Spinal cord (tissue), 9 donors: ENCODE measurements at regions not wholly inside any gene's neighbourhood (a gene's known extent, or its start where the extent isn't known, plus 50 kb on each side); places are given as distances from the start of the nearest gene placed in this dataset.
A peak's percentile ranks its signal among the peaks of the same experiment; 100 is the strongest.

Experiments used
- DNase-seq, 6 donors: peaks; one replicate each; pipeline versions ENCODE4 v3.0.0 to v3.0.0-alpha.2; 2013 to 2015; ENCODE audit warnings: low spot score in 6 of 6, low read depth in 4 of 6
- H3K27ac ChIP-seq: one replicate; pipeline ENCODE4 v1.5.1; 2013; ENCODE audit warnings: low read depth, low read length, control low read depth
- H3K27me3 ChIP-seq: one replicate; pipeline ENCODE4 v1.6.1; 2013; ENCODE audit warnings: low read length; ENCODE audit not compliant: control insufficient read depth, insufficient read depth
- H3K36me3 ChIP-seq: one replicate; pipeline ENCODE4 v1.6.1; 2013; ENCODE audit warnings: low read length; ENCODE audit not compliant: control insufficient read depth, insufficient read depth
- H3K4me1 ChIP-seq: one replicate; pipeline ENCODE4 v1.6.1; 2013; ENCODE audit warnings: low read length; ENCODE audit not compliant: control insufficient read depth, insufficient read depth
- H3K4me3 ChIP-seq: one replicate; pipeline ENCODE4 v1.5.1; 2013; ENCODE audit warnings: low read depth, low read length, control low read depth
- H3K9me3 ChIP-seq: one replicate; pipeline ENCODE4 v1.6.1; 2013; ENCODE audit warnings: low read length; ENCODE audit not compliant: control insufficient read depth, insufficient read depth
- WGBS: methylation state at CpG from one replicate; pipeline ENCODE4 v1.1.5; 2013; ENCODE audit warnings: missing lambda C conversion rate; ENCODE audit not compliant: insufficient coverage; 5-methylcytosine and 5-hydroxymethylcytosine counted together
- donor health status: healthy.

DNA sequence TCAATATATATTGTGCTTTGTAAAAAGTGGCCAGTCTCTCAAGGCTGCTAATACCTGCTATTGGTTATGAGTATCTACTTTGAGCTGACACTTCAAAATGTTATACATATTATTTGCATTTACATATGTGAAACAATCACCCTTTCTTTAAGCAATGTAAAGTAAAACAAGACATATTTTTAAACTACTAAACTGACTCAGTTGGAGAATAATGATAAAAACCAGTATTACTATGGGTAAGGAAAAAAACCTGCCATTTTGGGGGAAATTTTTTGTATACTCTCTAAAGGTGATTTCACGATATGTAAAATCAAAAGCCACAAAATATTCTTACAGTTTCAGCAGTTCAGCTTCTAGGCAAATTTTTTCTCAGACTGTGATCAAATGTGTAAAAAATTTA lies 232.3 kb downstream of the PRL start:
- Histone ChIP-seq H3K36me3 (no peaks in the 10 kb centered on the region), H3K9me3 (no peaks in the 10 kb centered on the region), H3K4me3 (no peak overlapping the region), H3K27ac (no peak overlapping the region), H3K27me3 (no peaks in the 10 kb centered on the region), H3K4me1 (peaks cover 6% of the 10 kb centered on the region)
- DNase-seq, result no peak
- WGBS, result no CpG with 5 or more reads among the region's 1 CpG

DNA sequence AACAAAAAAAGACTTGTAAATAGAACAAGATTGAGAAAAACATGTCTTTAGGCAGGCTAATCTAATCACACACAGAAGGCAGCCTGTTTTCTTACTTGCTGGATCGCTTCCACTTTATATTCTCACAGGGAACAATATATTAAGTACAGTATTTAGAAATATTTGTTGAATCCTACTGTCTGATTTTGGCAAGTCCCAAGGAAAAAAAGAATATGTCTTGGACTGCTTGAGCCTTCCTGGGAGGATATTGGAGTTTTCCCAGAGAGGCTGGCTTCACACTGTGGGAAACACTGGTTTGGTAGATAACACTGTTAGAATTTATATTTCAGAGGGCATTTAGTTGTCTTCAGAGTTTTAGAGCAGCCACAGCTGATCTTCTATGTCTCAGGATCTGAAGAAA lies 229.7 kb downstream of the PRL start:
- H3K9me3 ChIP-seq, result no peaks in the 10 kb centered on the region
- H3K4me3 ChIP-seq, result no peak overlapping the region
- DNase-seq, result peak in 1 of 6 donors; percentile 49
- no CpG with 5 or more reads among the region's 1 CpG for WGBS
- H3K36me3 ChIP-seq, result no peaks in the 10 kb centered on the region
- no peaks in the 10 kb centered on the region for H3K27me3 ChIP-seq
- H3K27ac ChIP-seq, result peak overlapping the region; percentile 61
- peaks cover 6% of the 10 kb centered on the region for H3K4me1 ChIP-seq

DNA sequence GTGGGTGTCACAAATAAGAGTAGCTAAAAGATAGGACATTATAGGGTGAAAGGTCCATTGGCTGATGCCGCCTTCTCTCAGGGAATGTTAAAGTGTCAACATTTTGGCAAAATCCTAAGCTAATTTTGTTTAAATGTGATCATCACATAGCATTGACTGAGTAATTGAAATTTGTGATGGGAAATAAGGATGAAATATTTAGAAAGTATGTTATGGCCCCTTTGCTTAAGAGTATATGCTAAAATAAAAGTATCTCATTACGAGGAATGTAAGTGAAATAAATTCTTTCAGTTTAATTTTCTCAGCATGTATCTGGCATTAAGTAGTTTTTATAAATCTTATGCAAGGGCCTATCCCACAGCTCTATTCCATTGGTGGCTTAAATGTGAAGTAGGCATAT lies 229.2 kb downstream of the PRL start:
- Histone ChIP-seq H3K9me3 (no peaks in the 10 kb centered on the region), H3K4me3 (no peak overlapping the region), H3K4me1 (peaks cover 6% of the 10 kb centered on the region), H3K27ac (peak overlapping the region; percentile 61), H3K36me3 (no peaks in the 10 kb centered on the region), H3K27me3 (no peaks in the 10 kb centered on the region)
- 100% methylated on average over 1 of the region's 2 CpGs for WGBS
- no peak for DNase-seq

DNA sequence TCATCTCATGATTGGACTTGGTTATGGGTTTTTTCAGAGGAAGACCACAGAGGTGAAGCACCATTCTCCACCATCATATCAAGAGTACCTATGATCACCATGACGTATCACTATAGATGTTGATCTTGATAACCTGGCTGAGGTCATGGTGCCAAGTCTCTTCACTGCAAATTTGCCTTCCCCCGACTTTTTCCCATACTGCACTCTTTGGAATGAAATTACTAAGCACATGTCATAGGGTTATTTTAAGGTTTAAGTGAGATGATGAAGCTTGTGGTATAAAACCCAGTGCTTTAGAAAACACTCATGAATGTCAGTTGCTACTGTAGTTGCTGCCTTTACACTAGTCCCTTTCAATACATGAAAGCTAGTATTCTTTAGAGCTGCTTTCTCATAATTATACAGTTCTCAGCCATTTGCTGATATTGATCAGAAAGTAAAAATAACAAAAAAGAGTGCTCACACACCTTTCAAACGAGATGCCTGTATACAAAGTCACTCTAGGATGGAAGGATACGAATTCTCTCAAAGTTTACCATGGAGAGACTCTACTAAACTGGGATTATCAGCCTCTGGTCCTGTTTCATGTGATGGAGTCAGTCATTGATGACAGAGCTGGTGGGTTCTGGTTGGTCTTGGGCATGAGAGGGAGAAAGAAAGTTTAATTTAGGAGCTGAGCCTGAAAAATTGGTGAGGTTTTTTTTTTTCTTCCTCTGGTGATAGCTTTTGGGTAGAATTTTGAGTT lies 228.1 kb downstream of the PRL start:
- WGBS, result 100% methylated on average over 2 of the region's 4 CpGs
- no peaks in the 10 kb centered on the region for H3K4me1 ChIP-seq
- H3K9me3 ChIP-seq, result no peaks in the 10 kb centered on the region
- no peak overlapping the region for H3K4me3 ChIP-seq
- no peaks in the 10 kb centered on the region for H3K36me3 ChIP-seq
- no peaks in the 10 kb centered on the region for H3K27me3 ChIP-seq
- H3K27ac ChIP-seq, result no peak overlapping the region
- no peak for DNase-seq

DNA sequence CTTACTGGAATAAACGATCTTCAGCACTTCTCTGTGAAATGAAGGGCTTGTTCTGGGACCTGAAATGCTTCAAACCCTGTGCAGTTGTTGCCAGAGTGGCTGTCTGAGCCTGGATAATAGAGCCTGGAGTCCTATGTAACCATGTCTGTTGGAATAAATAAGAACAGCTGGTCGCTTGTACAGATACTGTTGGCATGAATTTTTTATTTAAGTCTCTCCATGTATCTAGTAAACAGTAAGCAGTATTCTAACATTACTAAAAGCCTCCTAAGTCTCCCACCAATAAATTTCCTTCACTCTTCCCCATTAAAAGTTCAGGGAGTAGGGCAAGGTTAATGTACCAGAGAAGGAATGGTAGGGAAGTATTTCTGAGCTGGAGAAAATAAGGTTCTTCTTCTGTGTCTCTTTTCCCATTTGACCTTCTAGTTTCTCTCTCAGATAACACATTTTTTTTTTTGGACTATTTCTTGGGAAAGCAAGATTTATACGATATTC lies 227.5 kb downstream of the PRL start:
- H3K36me3 ChIP-seq, result no peaks in the 10 kb centered on the region
- no peaks in the 10 kb centered on the region for H3K9me3 ChIP-seq
- no peaks in the 10 kb centered on the region for H3K27me3 ChIP-seq
- H3K4me3 ChIP-seq, result no peak overlapping the region
- peak in 1 of 6 donors; percentile 69 for DNase-seq
- no peak overlapping the region for H3K27ac ChIP-seq
- H3K4me1 ChIP-seq, result no peaks in the 10 kb centered on the region
- 40% methylated on average over 1 of the region's 3 CpGs for WGBS

DNA sequence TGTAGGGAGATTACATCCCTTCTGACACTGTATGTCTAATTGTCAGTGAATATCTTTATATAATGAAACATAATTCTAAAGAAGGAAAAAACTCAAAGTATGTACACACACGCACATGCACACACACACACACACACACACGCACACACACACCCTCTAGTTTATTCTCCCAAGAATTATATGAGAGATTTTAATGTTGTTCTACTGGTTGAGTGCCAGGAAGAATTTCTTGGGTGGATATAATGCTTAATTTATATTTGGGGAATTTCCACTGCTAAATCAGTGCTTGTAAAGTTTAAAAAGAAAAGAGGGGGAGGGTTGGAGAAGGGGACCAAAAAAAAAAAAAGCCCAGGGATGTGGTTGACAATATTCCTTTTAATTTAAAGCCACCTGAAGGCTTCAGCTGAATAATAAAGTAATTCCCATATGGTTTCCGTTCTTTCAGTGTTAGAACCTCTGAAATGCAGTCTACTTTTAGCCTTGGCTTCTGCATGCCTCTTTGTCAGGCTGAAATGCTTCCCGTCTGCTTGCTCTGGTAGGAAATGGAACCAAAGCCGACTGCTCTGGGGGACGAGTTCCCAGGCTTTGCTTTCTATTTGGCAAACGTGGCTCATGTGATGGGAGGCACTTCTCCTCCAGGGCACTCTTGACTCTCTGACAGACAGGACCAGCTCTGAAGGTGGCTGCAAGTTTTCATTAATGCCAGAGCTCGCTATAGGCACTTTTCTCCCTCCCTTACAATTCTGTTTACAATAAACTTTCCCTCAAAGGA lies 225.4 kb downstream of the PRL start:
- DNase-seq, result peak in 5 of 6 donors; percentile 22 to 89 (median 24)
- WGBS, result 10% methylated on average over 5 of the region's 8 CpGs
- Histone ChIP-seq H3K36me3 (no peaks in the 10 kb centered on the region), H3K4me3 (no peak overlapping the region), H3K9me3 (no peaks in the 10 kb centered on the region), H3K27me3 (no peaks in the 10 kb centered on the region), H3K27ac (peak overlapping the region; percentile 78), H3K4me1 (peaks cover under 1% of the 10 kb centered on the region)

DNA sequence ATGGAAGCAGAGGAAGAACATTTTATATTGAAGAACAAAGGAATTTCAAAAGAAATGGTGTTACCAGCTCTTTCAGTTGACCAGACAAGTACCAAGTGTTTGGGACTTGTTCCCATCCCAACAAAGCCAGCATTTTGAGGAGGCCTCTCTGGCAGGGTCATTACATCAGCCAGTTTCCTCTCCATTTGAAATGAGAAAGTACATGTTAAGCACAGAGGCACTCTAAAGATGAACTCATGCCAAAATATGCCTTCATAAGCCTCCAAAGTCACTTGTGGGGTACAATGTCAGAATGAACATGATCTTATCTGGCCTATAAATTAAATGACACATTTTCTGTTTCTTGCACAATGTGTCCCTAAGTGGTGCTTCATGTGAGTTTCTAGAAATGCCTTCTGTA lies 223.9 kb downstream of the PRL start:
- no peaks in the 10 kb centered on the region for H3K36me3 ChIP-seq
- peaks cover 3% of the 10 kb centered on the region for H3K4me1 ChIP-seq
- H3K4me3 ChIP-seq, result no peak overlapping the region
- DNase-seq, result no peak
- no peaks in the 10 kb centered on the region for H3K9me3 ChIP-seq
- H3K27ac ChIP-seq, result no peak overlapping the region
- H3K27me3 ChIP-seq, result no peaks in the 10 kb centered on the region

GRCh38 chr6:22073516-22074198 lies 223.2 kb downstream of the PRL start:
- peaks cover 3% of the 10 kb centered on the region for H3K4me1 ChIP-seq
- no peaks in the 10 kb centered on the region for H3K9me3 ChIP-seq
- no peak for DNase-seq
- no peaks in the 10 kb centered on the region for H3K36me3 ChIP-seq
- H3K4me3 ChIP-seq, result no peak overlapping the region
- WGBS, result 100% methylated on average over 2 of the region's 4 CpGs
- no peaks in the 10 kb centered on the region for H3K27me3 ChIP-seq
- H3K27ac ChIP-seq, result peak overlapping the region; percentile 44

DNA sequence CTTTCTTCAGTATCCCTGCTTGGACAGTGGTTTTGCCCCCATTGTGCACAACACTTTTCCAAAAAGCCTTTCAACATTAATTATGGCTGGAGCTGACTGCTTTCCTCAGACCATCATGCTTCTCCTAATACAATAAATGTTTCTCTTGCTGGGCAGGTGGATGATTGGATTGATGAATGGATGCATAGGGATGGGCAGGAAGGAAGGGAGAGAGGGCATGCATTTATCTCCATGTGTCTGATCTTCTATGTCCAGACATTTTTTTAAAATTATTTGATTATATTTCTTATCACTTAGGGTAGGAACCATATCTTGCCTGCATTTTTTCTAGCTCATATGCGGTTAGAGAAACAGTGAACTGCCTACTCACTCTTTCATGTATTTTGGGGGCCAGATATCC lies 218.5 kb downstream of the PRL start:
- no peak for DNase-seq
- Histone ChIP-seq H3K27ac (no peak overlapping the region), H3K4me1 (peaks cover 3% of the 10 kb centered on the region), H3K9me3 (no peaks in the 10 kb centered on the region), H3K27me3 (no peaks in the 10 kb centered on the region), H3K36me3 (no peaks in the 10 kb centered on the region), H3K4me3 (no peak overlapping the region)
- WGBS, result no CpG with 5 or more reads among the region's 1 CpG
